ENCODE measurements at regions not wholly inside any gene's neighbourhood (a gene's known extent, or its start where the extent isn't known, plus 50 kb on each side); places are given as distances from the start of the nearest gene placed in this dataset.

- WGBS (ENCODE audit: insufficient coverage), result 83% methylated on average over 1 of the region's 2 CpGs
- no peak overlapping the region for H3K4me2 ChIP-seq (replicated peaks; ENCODE audit: low read depth, low read length, poor library complexity, severe bottlenecking)
- POLR2A ChIA-PET, result no interaction called here
- H3K4me1 Mint-ChIP-seq, result no peaks in the 10 kb centered on the region
- H3K4me1 ChIP-seq (ENCODE audit: control insufficient read depth in 2 of 2, insufficient read depth in 2 of 2, low read length in 2 of 2), result no peaks in the 10 kb centered on the region
- H3K27me3 ChIP-seq (replicated peaks in 1 of 4; ENCODE audit: control extremely low read depth in 1 of 4, control insufficient read depth in 3 of 4, insufficient read depth in 4 of 4, low read length in 3 of 4), result no peaks in the 10 kb centered on the region
- no peaks in the 10 kb centered on the region for H3K79me2 ChIP-seq (ENCODE audit: control insufficient read depth, insufficient read depth, low read length)
- H3K36me3 ChIP-seq (replicated peaks in 1 of 2; ENCODE audit: control extremely low read depth in 1 of 2, control insufficient read depth in 1 of 2, extremely low read depth in 1 of 2, insufficient read depth in 2 of 2, low read length in 1 of 2), result no peaks in the 10 kb centered on the region
- TF ChIP-seq CTCF (IDR thresholded peaks at IDR 0.05) (no peak), EZH2 (IDR thresholded peaks at IDR 0.05; ENCODE audit: borderline replicate concordance, insufficient read depth, low read depth, low read length, poor library complexity, severe bottlenecking) (no peak)
- H3K9me3 ChIP-seq (ENCODE audit: control extremely low read depth in 1 of 3, control insufficient read depth in 2 of 3, insufficient read depth in 1 of 3, low read length in 2 of 3), result peaks cover 0 to 2% (median 0%) of the 10 kb centered on the region in 3 donors
- H3K27ac Mint-ChIP-seq, result no peak overlapping the region
- no peak overlapping the region for H3K27ac ChIP-seq (ENCODE audit: low read length in 2 of 2)
- H4K20me1 ChIP-seq (ENCODE audit: control insufficient read depth, insufficient read depth, low read length, poor library complexity, severe bottlenecking), result no peaks in the 10 kb centered on the region
- no peak overlapping the region for H3K4me3 ChIP-seq (ENCODE audit: control extremely low read depth in 1 of 5, extremely low read depth in 1 of 5, insufficient read depth in 1 of 5, low read depth in 2 of 5, low read length in 4 of 5)
- CTCF ChIA-PET, result no interaction called here
- H3K9ac ChIP-seq (ENCODE audit: low read length), result no peak overlapping the region
- DNase-seq, result no peak
- no peak for ATAC-seq (ENCODE audit: low read depth)
- H2AFZ ChIP-seq (ENCODE audit: insufficient read depth, low read depth, low read length, poor library complexity, severe bottlenecking), result no peak overlapping the region
- intact Hi-C loops (cut with micrococcal nuclease), result no loop called here
- H3K27me3 Mint-ChIP-seq, result no peaks in the 10 kb centered on the region
- H3K4me3 Mint-ChIP-seq, result no peak overlapping the region
- H3K9me3 Mint-ChIP-seq (ENCODE audit: insufficient read depth), result no peaks in the 10 kb centered on the region
Observed at GRCh38 chr4:159776961-159777360, 674.1 kb downstream of the RAPGEF2 start.

GRCh38 chr4:159777689-159778088, 674.8 kb downstream of the RAPGEF2 start:
- Mint-ChIP-seq H3K4me3 (no peak overlapping the region), H3K27me3 (no peaks in the 10 kb centered on the region), H3K9me3 (ENCODE audit: insufficient read depth) (no peaks in the 10 kb centered on the region), H3K27ac (no peak overlapping the region), H3K4me1 (no peaks in the 10 kb centered on the region)
- intact Hi-C loops (cut with micrococcal nuclease), result no loop called here
- Histone ChIP-seq H4K20me1 (ENCODE audit: control insufficient read depth, insufficient read depth, low read length, poor library complexity, severe bottlenecking) (no peaks in the 10 kb centered on the region), H3K79me2 (ENCODE audit: control insufficient read depth, insufficient read depth, low read length) (no peaks in the 10 kb centered on the region), H3K27ac (ENCODE audit: low read length in 2 of 2) (no peak overlapping the region), H3K4me1 (ENCODE audit: control insufficient read depth in 2 of 2, insufficient read depth in 2 of 2, low read length in 2 of 2) (no peaks in the 10 kb centered on the region), H2AFZ (ENCODE audit: insufficient read depth, low read depth, low read length, poor library complexity, severe bottlenecking) (no peak overlapping the region), H3K9ac (ENCODE audit: low read length) (no peak overlapping the region), H3K36me3 (replicated peaks in 1 of 2; ENCODE audit: control extremely low read depth in 1 of 2, control insufficient read depth in 1 of 2, extremely low read depth in 1 of 2, insufficient read depth in 2 of 2, low read length in 1 of 2) (no peaks in the 10 kb centered on the region), H3K27me3 (replicated peaks in 1 of 4; ENCODE audit: control extremely low read depth in 1 of 4, control insufficient read depth in 3 of 4, insufficient read depth in 4 of 4, low read length in 3 of 4) (no peaks in the 10 kb centered on the region), H3K9me3 (ENCODE audit: control extremely low read depth in 1 of 3, control insufficient read depth in 2 of 3, insufficient read depth in 1 of 3, low read length in 2 of 3) (no peaks in the 10 kb centered on the region), H3K4me3 (ENCODE audit: control extremely low read depth in 1 of 5, extremely low read depth in 1 of 5, insufficient read depth in 1 of 5, low read depth in 2 of 5, low read length in 4 of 5) (no peak overlapping the region), H3K4me2 (replicated peaks; ENCODE audit: low read depth, low read length, poor library complexity, severe bottlenecking) (no peak overlapping the region)
- ChIA-PET POLR2A (no interaction called here), CTCF (no interaction called here)
- DNase-seq (no peak), ATAC-seq (ENCODE audit: low read depth) (no peak)
- TF ChIP-seq CTCF (IDR thresholded peaks at IDR 0.05) (no peak), EZH2 (IDR thresholded peaks at IDR 0.05; ENCODE audit: borderline replicate concordance, insufficient read depth, low read depth, low read length, poor library complexity, severe bottlenecking) (no peak)
- no CpG with 5 or more reads among the region's 4 CpGs for WGBS (ENCODE audit: insufficient coverage)

Data from B cell (primary cell).